Suprapubic skin (tissue), 4 donors: ENCODE measurements at regions not wholly inside any gene's neighbourhood (a gene's known extent, or its start where the extent isn't known, plus 50 kb on each side); places are given as distances from the start of the nearest gene placed in this dataset.

Source experiments
- CTCF ChIP-seq, 2 donors: fragments of 200-600 bp in 1 of 2; fragments of 450-650 bp in 1 of 2; sonication (generic) in 1 of 2; IDR thresholded peaks; one replicate each; pipeline ENCODE4 v1.5.1; 2016 to 2019; ENCODE audit warnings: antibody characterized with exemption in 2 of 2, mild to moderate bottlenecking in 1 of 2, moderate library complexity in 1 of 2
- EP300 ChIP-seq: sonication (generic); formaldehyde crosslinking; IDR thresholded peaks from one replicate; pipeline ENCODE4 v1.6.1; 2017; ENCODE audit warnings: antibody characterized with exemption
- POLR2A ChIP-seq, 2 donors: fragments of 450-650 bp; IDR thresholded peaks; one replicate each; pipeline ENCODE4 v1.6.1; 2017; ENCODE audit warnings: antibody characterized with exemption in 2 of 2, mild to moderate bottlenecking in 2 of 2, moderate library complexity in 2 of 2
- POLR2AphosphoS5 ChIP-seq, 3 donors: sonication (generic); formaldehyde crosslinking; IDR thresholded peaks; one replicate each; pipeline ENCODE4 v1.6.1; 2017; ENCODE audit warnings: antibody characterized with exemption in 3 of 3

- no peak for TF ChIP-seq CTCF (IDR thresholded peaks at IDR 0.05)
- no peak for TF ChIP-seq EP300
- no peak for TF ChIP-seq POLR2A (IDR thresholded peaks at IDR 0.05)
- TF ChIP-seq POLR2AphosphoS5 (IDR thresholded peaks at IDR 0.05) = no peak
Observed at GRCh38 chr5:88143693-88144218, 124.9 kb downstream of the TMEM161B start.
